Kidney (tissue), 13 donors: ENCODE measurements at regions not wholly inside any gene's neighbourhood (a gene's known extent, or its start where the extent isn't known, plus 50 kb on each side); places are given as distances from the start of the nearest gene placed in this dataset.
"Not testable (repeated sequence)": the region's sequence is repeated elsewhere in the genome, so short reads cannot be mapped to it uniquely, and the experiment has no call there.

Experiments
- DNase-seq, 5 donors: peaks; one replicate each; pipeline ENCODE4 v3.0.0-alpha.2; 2013 to 2020
- FAIRE-seq: peaks from 2 replicates; lab custom pipeline; 2012; peaks lifted over from hg19 to GRCh38; lab: Jason Lieb, UNC
- H3K27ac ChIP-seq, 2 donors: one replicate each; pipeline ENCODE4 v1.7.0; 2013; ENCODE audit warnings: low read depth in 2 of 2, low read length in 2 of 2, inconsistent platforms in 1 of 2
- H3K27me3 ChIP-seq: one replicate; pipeline ENCODE4 v1.7.1; 2013; ENCODE audit warnings: low read length, inconsistent platforms; ENCODE audit not compliant: control insufficient read depth, insufficient read depth
- H3K36me3 ChIP-seq, 3 donors: one replicate each; pipeline versions ENCODE4 v1.7.0 to v1.7.1; 2013; ENCODE audit warnings: low read length in 3 of 3, control low read depth in 1 of 3, inconsistent platforms in 1 of 3; ENCODE audit not compliant: insufficient read depth in 3 of 3, control insufficient read depth in 2 of 3
- H3K4me1 ChIP-seq, 3 donors: one replicate each; pipeline versions ENCODE4 v1.7.0 to v1.7.1; 2013; ENCODE audit warnings: low read length in 3 of 3, inconsistent platforms in 1 of 3, low read depth in 1 of 3; ENCODE audit not compliant: control insufficient read depth in 2 of 3, insufficient read depth in 2 of 3
- H3K4me3 ChIP-seq, 3 donors: one replicate each; pipeline versions ENCODE4 v1.7.0 to v1.8.1; 2013; ENCODE audit warnings: low read length in 3 of 3, control low read depth in 1 of 3, inconsistent platforms in 1 of 3
- H3K9ac ChIP-seq, 3 donors: one replicate each; pipeline versions ENCODE4 v1.7.0 to v1.7.1; 2013; ENCODE audit warnings: low read length in 3 of 3, control low read depth in 1 of 3, inconsistent platforms in 1 of 3
- H3K9me3 ChIP-seq, 3 donors: one replicate each; pipeline versions ENCODE4 v1.7.0 to v1.7.1; 2013; ENCODE audit warnings: low read length in 3 of 3, control low read depth in 1 of 3, inconsistent platforms in 1 of 3; ENCODE audit not compliant: control insufficient read depth in 2 of 3, insufficient read depth in 1 of 3
- intact Hi-C: fragments of 100-400 bp; cut with DNase I; formaldehyde crosslinking; loops from one replicate; pipeline ENCODE4 v1.11.1; 2022
- TF ChIP-seq, protein P1 (sequence below): IDR thresholded peaks from 3 replicates; pipeline ENCODE4 v1.5.1; 2012; ENCODE audit warnings: mild to moderate bottlenecking, moderate library complexity, borderline replicate concordance; ENCODE audit not compliant: insufficient read depth; ENCODE audit errors: extremely low read depth
- donor health status: control.
- donor health status: control.
- donor health status: control.
- donor health status: control.
- donor health status: control.
- donor health status: DM: yes; HTN: yes; CAD: no.
- donor health status: Normal renal cell carcinoma (clear cell type).

DNA sequence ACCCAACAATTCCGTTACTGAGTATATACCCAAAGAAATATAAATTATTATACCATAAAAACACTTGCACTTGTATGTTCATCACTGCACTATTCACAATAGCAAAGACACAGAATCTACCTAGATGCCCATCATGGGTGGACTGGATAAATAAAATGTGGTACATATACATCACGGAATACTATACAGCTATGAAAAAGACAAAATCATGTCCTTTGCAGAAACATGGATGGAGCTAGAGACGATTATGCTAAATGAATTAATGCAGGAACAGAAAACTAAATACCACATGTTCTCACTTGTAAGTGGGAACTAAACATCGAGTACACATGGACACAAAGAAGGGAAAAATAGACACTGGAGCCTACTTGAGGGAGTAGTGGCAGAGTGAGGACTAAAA is 185.3 kb downstream of the PYDC2 start:
- TF ChIP-seq, protein P1, sequence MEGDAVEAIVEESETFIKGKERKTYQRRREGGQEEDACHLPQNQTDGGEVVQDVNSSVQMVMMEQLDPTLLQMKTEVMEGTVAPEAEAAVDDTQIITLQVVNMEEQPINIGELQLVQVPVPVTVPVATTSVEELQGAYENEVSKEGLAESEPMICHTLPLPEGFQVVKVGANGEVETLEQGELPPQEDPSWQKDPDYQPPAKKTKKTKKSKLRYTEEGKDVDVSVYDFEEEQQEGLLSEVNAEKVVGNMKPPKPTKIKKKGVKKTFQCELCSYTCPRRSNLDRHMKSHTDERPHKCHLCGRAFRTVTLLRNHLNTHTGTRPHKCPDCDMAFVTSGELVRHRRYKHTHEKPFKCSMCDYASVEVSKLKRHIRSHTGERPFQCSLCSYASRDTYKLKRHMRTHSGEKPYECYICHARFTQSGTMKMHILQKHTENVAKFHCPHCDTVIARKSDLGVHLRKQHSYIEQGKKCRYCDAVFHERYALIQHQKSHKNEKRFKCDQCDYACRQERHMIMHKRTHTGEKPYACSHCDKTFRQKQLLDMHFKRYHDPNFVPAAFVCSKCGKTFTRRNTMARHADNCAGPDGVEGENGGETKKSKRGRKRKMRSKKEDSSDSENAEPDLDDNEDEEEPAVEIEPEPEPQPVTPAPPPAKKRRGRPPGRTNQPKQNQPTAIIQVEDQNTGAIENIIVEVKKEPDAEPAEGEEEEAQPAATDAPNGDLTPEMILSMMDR, result no peak
- Histone ChIP-seq H3K27me3 (no peaks in the 10 kb centered on the region), H3K9ac (no peak overlapping the region), H3K9me3 (peaks cover 0 to 9% (median 0%) of the 10 kb centered on the region in 3 donors), H3K27ac (no peak overlapping the region), H3K36me3 (no peaks in the 10 kb centered on the region), H3K4me3 (no peak overlapping the region), H3K4me1 (no peaks in the 10 kb centered on the region)
- no peak for FAIRE-seq
- no peak for DNase-seq
- intact Hi-C loops, result no loop called here

DNA sequence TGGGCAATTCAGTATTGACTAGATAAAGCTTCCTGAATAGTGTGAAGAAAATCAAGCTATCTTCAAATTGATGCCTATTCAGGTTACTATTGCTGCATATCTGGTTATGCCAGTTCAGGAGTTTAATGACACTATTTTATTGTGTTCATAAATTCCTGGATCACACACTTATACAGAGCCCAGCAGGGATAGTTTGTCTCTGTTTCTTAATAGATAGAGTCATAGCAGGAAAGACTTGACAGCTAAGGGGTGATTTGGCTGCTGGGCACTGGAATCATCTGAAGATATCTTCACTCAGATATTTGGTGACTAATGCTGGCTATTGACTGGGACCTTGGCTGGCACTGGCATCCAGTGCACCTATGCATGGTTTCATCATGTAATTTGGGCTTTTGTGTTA is 187.8 kb downstream of the PYDC2 start:
- DNase-seq (no peak), FAIRE-seq (no peak)
- no peak overlapping the region for H3K9ac ChIP-seq
- H3K27me3 ChIP-seq, result no peaks in the 10 kb centered on the region
- intact Hi-C loops, result no loop called here
- no peaks in the 10 kb centered on the region for H3K36me3 ChIP-seq
- H3K4me1 ChIP-seq, result no peaks in the 10 kb centered on the region
- TF ChIP-seq, protein P1, result no peak
- H3K4me3 ChIP-seq, result no peak overlapping the region
- peaks cover 0 to 9% (median 3%) of the 10 kb centered on the region in 3 donors for H3K9me3 ChIP-seq
- no peak overlapping the region for H3K27ac ChIP-seq

GRCh38 chr3:191649626-191650025 is 188.7 kb downstream of the PYDC2 start:
- Histone ChIP-seq H3K27me3 (no peaks in the 10 kb centered on the region), H3K4me3 (no peak overlapping the region), H3K27ac (no peak overlapping the region), H3K36me3 (no peaks in the 10 kb centered on the region), H3K9me3 (peaks cover 0 to 9% (median 3%) of the 10 kb centered on the region in 3 donors), H3K4me1 (no peaks in the 10 kb centered on the region), H3K9ac (no peak overlapping the region)
- TF ChIP-seq, protein P1, result no peak
- no peak for DNase-seq
- intact Hi-C loops, result no loop called here
- FAIRE-seq, result no peak

DNA sequence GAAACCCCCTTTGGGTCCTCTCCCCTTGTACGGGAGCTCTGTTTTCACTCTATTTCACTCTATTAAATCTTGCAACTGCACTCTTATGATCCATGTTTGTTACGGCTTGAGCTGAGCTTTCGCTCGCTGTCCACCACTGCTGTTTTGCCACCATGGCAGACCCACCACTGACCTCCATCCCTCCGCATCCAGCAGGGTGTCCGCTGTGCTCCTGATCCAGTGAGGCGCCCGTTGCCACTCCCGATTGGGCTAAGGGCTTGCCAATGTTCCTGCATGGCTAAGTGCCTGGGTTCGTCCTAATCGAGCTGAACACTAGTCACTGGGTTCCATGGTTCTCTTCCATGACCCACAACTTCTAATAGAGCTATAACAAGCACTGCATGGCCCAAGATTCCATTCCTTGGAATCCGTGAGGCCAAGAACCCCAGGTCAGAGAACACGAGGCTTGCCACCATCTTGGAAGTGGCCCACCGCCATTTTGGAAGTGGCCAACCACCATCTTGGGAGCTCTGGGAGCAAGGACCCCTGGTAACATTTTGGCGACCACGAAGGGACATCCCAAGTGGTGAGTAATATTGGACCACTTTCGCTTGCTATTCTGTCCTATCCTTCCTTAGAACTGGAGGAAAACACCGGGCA is 197.9 kb downstream of the PYDC2 start:
- FAIRE-seq, H3K4me3 ChIP-seq, intact Hi-C loops, H3K36me3 ChIP-seq, H3K9me3 ChIP-seq, H3K27ac ChIP-seq, H3K9ac ChIP-seq, H3K4me1 ChIP-seq, DNase-seq, H3K27me3 ChIP-seq: not testable (repeated sequence)

GRCh38 chr3:191662150-191662549 is 201.2 kb downstream of the PYDC2 start:
- H3K9ac ChIP-seq, H3K9me3 ChIP-seq, H3K27me3 ChIP-seq, DNase-seq, intact Hi-C loops, H3K4me3 ChIP-seq, H3K27ac ChIP-seq, FAIRE-seq, H3K36me3 ChIP-seq, H3K4me1 ChIP-seq: not testable (repeated sequence)
